ENCODE measurements at regions not wholly inside any gene's neighbourhood (a gene's known extent, or its start where the extent isn't known, plus 50 kb on each side); places are given as distances from the start of the nearest gene placed in this dataset.
A peak's percentile ranks its signal among the peaks of the same experiment; 100 is the strongest.
"Not testable (repeated sequence)": the region's sequence is repeated elsewhere in the genome, so short reads cannot be mapped to it uniquely, and the experiment has no call there.

DNA sequence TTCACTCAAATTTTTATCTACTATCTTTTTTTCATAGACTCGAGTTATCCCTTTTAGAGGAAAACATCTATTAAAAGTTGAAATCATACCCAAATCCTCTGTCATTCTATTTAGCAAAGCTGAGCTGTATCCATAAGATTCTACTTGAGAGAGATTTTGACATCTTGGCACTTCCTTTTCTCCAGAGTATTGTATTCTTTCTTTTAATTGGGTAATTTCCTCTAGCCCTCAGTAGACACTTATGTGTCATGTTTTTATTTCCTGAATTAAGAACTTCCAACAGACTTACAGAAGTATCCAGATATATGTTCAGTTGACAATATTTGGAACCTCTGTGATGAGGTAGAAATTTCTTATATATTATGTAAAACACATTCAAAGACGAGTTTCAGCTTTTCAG is 201.6 kb upstream of the NR3C2 start:
- no peak for DNase-seq (ENCODE audit: low read depth in 1 of 2, low spot score in 1 of 2)
- no peaks in the 10 kb centered on the region for H3K4me1 ChIP-seq
- ATAC-seq = no peak
- 2% methylated on average over 2 of the region's 2 CpGs for WGBS (ENCODE audit: missing lambda C conversion rate)
- no peak for FAIRE-seq
- ChIA-PET CTCF (no interaction called here), POLR2A (no interaction called here)
- TF ChIP-seq ZSCAN20 (CRISPR knock-in tag; IDR thresholded peaks at IDR 0.05) = no peak
- H3K4me2 ChIP-seq = no peak overlapping the region
- no peak overlapping the region for H3K27ac ChIP-seq
- no peaks in the 10 kb centered on the region for H3K9me3 ChIP-seq
- no peak overlapping the region for H3K4me3 ChIP-seq

- no peak for DNase-seq (ENCODE audit: low read depth in 1 of 2, low spot score in 1 of 2)
- Histone ChIP-seq H3K27ac (no peak overlapping the region), H3K4me2 (no peak overlapping the region), H3K4me1 (no peaks in the 10 kb centered on the region), H3K4me3 (no peak overlapping the region), H3K9me3 (no peaks in the 10 kb centered on the region)
- FAIRE-seq = no peak
- POLR2A ChIA-PET = no interaction called here
- CTCF ChIA-PET = no interaction called here
- no peak for ATAC-seq
- 0% methylated on average over 2 of the region's 2 CpGs for WGBS (ENCODE audit: missing lambda C conversion rate)
- TF ChIP-seq MAFK (IDR thresholded peaks at IDR 0.05; ENCODE audit: partially characterized antibody) = peak; percentile 46
- no peak for TF ChIP-seq RARB (CRISPR knock-in tag; IDR thresholded peaks at IDR 0.05)
- no peak for TF ChIP-seq HEYL (CRISPR knock-in tag; IDR thresholded peaks at IDR 0.05)
- TF ChIP-seq HES2 (IDR thresholded peaks at IDR 0.05) = no peak
These were observed 200.7 kb upstream of the NR3C2 start for GRCh38 chr4:148642907-148643306.

DNA sequence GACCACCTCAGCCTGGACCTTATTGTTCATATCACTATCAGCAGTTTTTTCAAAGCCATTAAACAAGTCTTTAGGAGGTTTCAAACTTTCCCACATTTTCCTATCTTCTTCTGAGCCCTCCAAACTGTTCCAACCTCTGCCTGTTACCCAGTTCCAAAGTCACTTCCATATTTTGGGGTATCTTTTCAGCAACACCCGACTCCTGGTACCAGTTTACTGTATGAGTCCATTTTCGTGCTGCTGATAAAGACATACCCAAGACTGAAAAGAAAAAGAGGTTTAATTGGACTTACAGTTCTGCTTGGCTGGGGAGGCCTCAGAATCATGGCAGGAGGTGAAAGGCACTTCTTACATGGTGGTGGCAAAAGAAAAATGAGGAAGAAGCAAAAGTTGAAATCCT is 195.9 kb upstream of the NR3C2 start:
- H3K4me1 ChIP-seq; POLR2A ChIA-PET; H3K27ac ChIP-seq; H3K9me3 ChIP-seq; DNase-seq (ENCODE audit: low read depth in 1 of 2, low spot score in 1 of 2); ATAC-seq; FAIRE-seq; H3K4me3 ChIP-seq; CTCF ChIA-PET; H3K4me2 ChIP-seq: not testable (repeated sequence)
- 0% methylated on average over 2 of the region's 2 CpGs for WGBS (ENCODE audit: missing lambda C conversion rate)

- H3K27ac ChIP-seq; DNase-seq (ENCODE audit: low read depth in 1 of 2, low spot score in 1 of 2); H3K4me1 ChIP-seq; ATAC-seq; FAIRE-seq; H3K4me3 ChIP-seq; POLR2A ChIA-PET; H3K4me2 ChIP-seq; CTCF ChIA-PET; H3K9me3 ChIP-seq: not testable (repeated sequence)
- 0% methylated on average over 3 of the region's 3 CpGs for WGBS (ENCODE audit: missing lambda C conversion rate)
- peak; percentile 61 for TF ChIP-seq ZFP36 (IDR thresholded peaks at IDR 0.05; ENCODE audit: borderline replicate concordance, partially characterized antibody)
These were observed 195.2 kb upstream of the NR3C2 start for GRCh38 chr4:148637453-148637852.

DNA sequence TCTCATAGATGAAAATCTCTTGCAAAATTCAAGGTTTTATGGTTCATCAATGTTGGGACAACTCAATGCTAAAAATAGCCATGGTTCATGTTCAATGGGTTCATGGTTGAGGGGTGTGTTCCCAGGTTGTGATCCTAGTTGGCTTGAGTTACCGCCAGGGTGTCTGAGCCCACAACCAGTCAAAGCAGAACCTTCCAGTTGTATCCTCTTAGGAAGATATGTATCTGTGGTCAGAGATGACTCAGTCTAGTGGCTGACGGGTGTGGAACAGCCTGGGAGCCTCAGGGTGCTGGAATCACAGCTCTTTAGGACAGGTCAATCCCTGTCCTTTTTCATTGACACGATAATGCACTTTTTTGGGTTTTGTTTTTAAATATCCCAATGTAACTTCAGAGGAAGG is 192.3 kb upstream of the NR3C2 start:
- POLR2A ChIA-PET = no interaction called here
- TF ChIP-seq RAD21 (conservative IDR thresholded peaks at IDR 0.05 in 1 of 2, IDR thresholded peaks at IDR 0.05 in 1 of 2) (no peak), BHLHE40 (IDR thresholded peaks at IDR 0.05; ENCODE audit: low read depth, low read length) (no peak), MAZ (IDR thresholded peaks at IDR 0.05; ENCODE audit: borderline replicate concordance, low read depth, low read length) (no peak), PBX3 (IDR thresholded peaks at IDR 0.05) (no peak), HES2 (IDR thresholded peaks at IDR 0.05) (no peak), JUN (IDR thresholded peaks at IDR 0.05) (no peak), ZFP36 (IDR thresholded peaks at IDR 0.05; ENCODE audit: borderline replicate concordance, partially characterized antibody) (no peak), CBX8 (IDR thresholded peaks at IDR 0.05) (no peak), BCL3 (IDR thresholded peaks at IDR 0.05) (no peak), HOXB5 (CRISPR knock-in tag; IDR thresholded peaks at IDR 0.05) (no peak), KDM5A (IDR thresholded peaks at IDR 0.05) (no peak), ZNF302 (CRISPR knock-in tag; IDR thresholded peaks at IDR 0.05) (no peak), REST (IDR thresholded peaks at IDR 0.05) (no peak), ATOH8 (CRISPR knock-in tag; IDR thresholded peaks at IDR 0.05; ENCODE audit: low read depth) (no peak)

More for the DNA sequence above, 192.3 kb upstream of the NR3C2 start:
- Histone ChIP-seq H3K9me3 (no peaks in the 10 kb centered on the region), H3K27ac (no peak overlapping the region), H3K4me2 (no peak overlapping the region), H3K4me3 (no peak overlapping the region), H3K4me1 (no peaks in the 10 kb centered on the region)
- ATAC-seq (no peak), FAIRE-seq (no peak), DNase-seq (ENCODE audit: low read depth in 1 of 2, low spot score in 1 of 2) (no peak)
- 14% methylated on average over 3 of the region's 3 CpGs for WGBS (ENCODE audit: missing lambda C conversion rate)
- CTCF ChIA-PET = no interaction called here
